ENCODE measurements at regions not wholly inside any gene's neighbourhood (a gene's known extent, or its start where the extent isn't known, plus 50 kb on each side); places are given as distances from the start of the nearest gene placed in this dataset.
"Not testable (repeated sequence)": the region's sequence is repeated elsewhere in the genome, so short reads cannot be mapped to it uniquely, and the experiment has no call there.

DNA sequence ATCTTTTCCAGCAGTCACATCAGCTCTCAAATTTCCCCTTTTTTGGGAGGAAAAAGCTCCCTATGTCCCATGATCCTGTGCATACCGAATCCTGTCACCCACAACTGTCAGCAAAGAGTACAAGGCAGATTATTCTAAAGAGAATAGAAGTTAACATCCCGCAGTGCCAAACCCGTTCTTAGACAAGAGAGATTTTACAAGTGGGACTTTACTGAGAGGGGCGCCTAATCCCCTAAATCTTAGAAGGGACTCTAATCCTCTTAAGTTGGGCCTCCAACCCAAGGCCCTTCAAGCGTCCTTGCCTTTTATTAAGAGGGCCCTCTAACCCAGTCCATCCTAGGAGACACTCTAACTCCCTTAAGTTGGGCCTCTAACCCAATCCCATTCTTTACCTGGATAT, 193.9 kb downstream of the CPXCR1 start:
- no peaks in the 10 kb centered on the region for H3K36me3 ChIP-seq
- H3K9me3 ChIP-seq = no peaks in the 10 kb centered on the region
- no peaks in the 10 kb centered on the region for H3K27me3 ChIP-seq
- intact Hi-C loops (cut with DNase I; ENCODE audit: low total_unique reads) = no loop called here
- H3K4me3 ChIP-seq = no peak overlapping the region
- no peaks in the 10 kb centered on the region for H3K4me1 ChIP-seq
- TF ChIP-seq, protein P1, sequence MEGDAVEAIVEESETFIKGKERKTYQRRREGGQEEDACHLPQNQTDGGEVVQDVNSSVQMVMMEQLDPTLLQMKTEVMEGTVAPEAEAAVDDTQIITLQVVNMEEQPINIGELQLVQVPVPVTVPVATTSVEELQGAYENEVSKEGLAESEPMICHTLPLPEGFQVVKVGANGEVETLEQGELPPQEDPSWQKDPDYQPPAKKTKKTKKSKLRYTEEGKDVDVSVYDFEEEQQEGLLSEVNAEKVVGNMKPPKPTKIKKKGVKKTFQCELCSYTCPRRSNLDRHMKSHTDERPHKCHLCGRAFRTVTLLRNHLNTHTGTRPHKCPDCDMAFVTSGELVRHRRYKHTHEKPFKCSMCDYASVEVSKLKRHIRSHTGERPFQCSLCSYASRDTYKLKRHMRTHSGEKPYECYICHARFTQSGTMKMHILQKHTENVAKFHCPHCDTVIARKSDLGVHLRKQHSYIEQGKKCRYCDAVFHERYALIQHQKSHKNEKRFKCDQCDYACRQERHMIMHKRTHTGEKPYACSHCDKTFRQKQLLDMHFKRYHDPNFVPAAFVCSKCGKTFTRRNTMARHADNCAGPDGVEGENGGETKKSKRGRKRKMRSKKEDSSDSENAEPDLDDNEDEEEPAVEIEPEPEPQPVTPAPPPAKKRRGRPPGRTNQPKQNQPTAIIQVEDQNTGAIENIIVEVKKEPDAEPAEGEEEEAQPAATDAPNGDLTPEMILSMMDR (IDR thresholded peaks at IDR 0.05) = no peak
- TF ChIP-seq POLR2AphosphoS5 (IDR thresholded peaks at IDR 0.05) (no peak), POLR2A (IDR thresholded peaks at IDR 0.05) (no peak), EP300 (IDR thresholded peaks at IDR 0.05) (no peak)
- no peak overlapping the region for H3K27ac ChIP-seq
- DNase-seq = no peak
- 74 to 90% (median 84%) methylated on average over 4 to 5 of the region's 5 CpGs for WGBS, 5 donors

DNA sequence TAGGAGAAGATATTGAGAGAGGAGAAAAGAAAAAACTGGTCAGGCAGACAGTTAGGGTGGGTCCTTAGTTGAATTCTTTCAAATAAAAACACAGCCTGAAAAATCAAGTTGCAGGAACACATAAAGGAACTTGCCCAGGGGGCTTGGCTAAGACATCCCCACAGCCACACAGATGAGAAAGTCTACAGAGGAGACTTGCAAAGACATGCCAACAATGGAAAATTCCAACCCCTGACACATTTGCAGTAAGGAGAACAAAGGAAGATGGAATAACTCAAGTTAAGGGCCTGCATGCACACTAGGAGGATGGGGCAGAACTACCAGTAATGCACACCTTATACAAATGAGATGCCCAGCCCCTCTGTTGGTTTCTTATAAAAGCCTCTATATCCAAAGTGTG, 197.6 kb downstream of the CPXCR1 start:
- TF ChIP-seq POLR2A (IDR thresholded peaks at IDR 0.05) = no peak
- TF ChIP-seq POLR2AphosphoS5 (IDR thresholded peaks at IDR 0.05) = no peak
- no peak for TF ChIP-seq EP300 (IDR thresholded peaks at IDR 0.05)
- TF ChIP-seq, protein P1 (IDR thresholded peaks at IDR 0.05) = no peak
- no peaks in the 10 kb centered on the region for H3K4me1 ChIP-seq
- H3K27ac ChIP-seq = no peak overlapping the region
- DNase-seq = no peak
- H3K4me3 ChIP-seq = no peak overlapping the region
- H3K27me3 ChIP-seq = no peaks in the 10 kb centered on the region
- no peaks in the 10 kb centered on the region for H3K36me3 ChIP-seq
- intact Hi-C loops (cut with DNase I; ENCODE audit: low total_unique reads) = no loop called here
- H3K9me3 ChIP-seq = no peaks in the 10 kb centered on the region

DNA sequence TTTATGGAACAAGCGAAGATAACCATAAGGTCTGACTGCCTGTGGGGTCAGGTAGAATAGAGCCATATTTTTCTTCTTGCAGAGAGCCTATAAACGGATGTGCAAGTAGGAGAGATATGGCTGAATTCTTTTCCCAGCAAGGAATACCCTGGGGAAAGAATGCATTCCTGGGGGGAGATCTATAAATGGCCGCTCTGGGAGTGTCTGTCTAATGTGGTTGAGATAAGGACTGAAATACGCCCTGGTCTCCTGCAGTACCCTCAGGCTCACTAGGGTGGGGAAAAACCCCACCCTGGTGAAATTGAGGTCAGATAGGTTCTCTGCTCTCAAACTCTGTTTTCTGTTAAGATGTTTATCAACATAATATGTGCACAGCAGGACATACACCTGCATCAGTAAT, 209.0 kb downstream of the CPXCR1 start:
- intact Hi-C loops (cut with DNase I; ENCODE audit: low total_unique reads) = not testable (repeated sequence)
- H3K9me3 ChIP-seq = peaks cover 0 to 13% (median 5%) of the 10 kb centered on the region in 4 donors
- 82 to 94% (median 89%) methylated on average over 4 of the region's 4 CpGs for WGBS, 5 donors

DNA sequence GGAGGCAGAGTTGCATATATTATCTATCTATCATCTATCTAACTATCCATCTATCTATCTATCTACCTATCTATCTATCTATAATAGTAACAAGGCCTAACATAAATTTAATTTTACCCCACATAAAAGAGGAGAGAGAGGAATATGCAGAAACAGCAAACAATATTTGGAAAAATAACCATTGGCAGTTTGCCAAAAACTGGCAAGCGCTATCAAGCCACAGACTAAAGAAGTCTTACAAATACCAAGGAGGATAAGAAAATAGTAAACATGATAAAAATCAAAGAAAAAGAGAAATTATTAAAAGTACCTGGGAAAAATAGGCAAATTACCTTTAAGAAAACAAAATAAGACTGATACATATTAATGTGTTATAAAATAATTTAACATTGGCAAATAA, 230.8 kb downstream of the CPXCR1 start:
- Histone ChIP-seq H3K4me3 (no peak overlapping the region), H3K36me3 (no peaks in the 10 kb centered on the region), H3K27ac (no peak overlapping the region), H3K27me3 (peaks cover 0 to 4% (median 0%) of the 10 kb centered on the region in 3 donors), H3K4me1 (no peaks in the 10 kb centered on the region), H3K9me3 (no peaks in the 10 kb centered on the region)
- intact Hi-C loops (cut with DNase I; ENCODE audit: low total_unique reads) = no loop called here
- TF ChIP-seq POLR2A (IDR thresholded peaks at IDR 0.05) (no peak), POLR2AphosphoS5 (IDR thresholded peaks at IDR 0.05) (no peak)
- 29 to 56% (median 37%) methylated on average over 1 of the region's 1 CpG for WGBS, 5 donors
- DNase-seq = no peak

More for the DNA sequence above, 209.0 kb downstream of the CPXCR1 start:
- not testable (repeated sequence) for H3K4me3 ChIP-seq, H3K4me1 ChIP-seq, H3K27ac ChIP-seq, H3K27me3 ChIP-seq, DNase-seq, H3K36me3 ChIP-seq

DNA sequence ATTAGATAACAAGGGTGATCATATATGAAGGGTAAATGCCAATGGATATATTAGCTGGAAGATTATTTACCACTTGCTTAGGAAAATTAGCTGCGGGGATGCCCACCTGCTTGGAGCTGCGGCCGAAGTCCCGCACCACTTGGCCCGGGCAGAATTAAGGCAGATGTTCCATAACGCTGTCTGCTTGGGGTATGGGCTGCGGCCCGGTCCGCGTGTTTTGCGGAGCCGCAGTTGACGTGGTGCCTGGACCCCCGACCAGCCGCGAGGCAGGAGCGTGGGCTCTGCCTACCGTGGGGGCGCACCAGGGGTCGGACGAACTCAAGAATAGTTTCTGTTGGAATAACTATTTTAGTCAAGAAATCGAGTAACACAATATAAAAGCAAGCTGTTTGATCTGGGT, 235.2 kb downstream of the CPXCR1 start:
- no peaks in the 10 kb centered on the region for H3K36me3 ChIP-seq
- H3K27ac ChIP-seq = no peak overlapping the region
- peaks cover 0 to 4% (median 0%) of the 10 kb centered on the region in 3 donors for H3K27me3 ChIP-seq
- no peak for DNase-seq
- TF ChIP-seq EP300 (IDR thresholded peaks at IDR 0.05) (no peak), POLR2AphosphoS5 (IDR thresholded peaks at IDR 0.05) (no peak), POLR2A (IDR thresholded peaks at IDR 0.05) (no peak)
- TF ChIP-seq, protein P1 (IDR thresholded peaks at IDR 0.05) = no peak
- H3K9me3 ChIP-seq = no peaks in the 10 kb centered on the region
- H3K4me3 ChIP-seq = no peak overlapping the region
- WGBS, 5 donors = 88 to 95% (median 91%) methylated on average over 18 to 22 of the region's 22 CpGs
- no peaks in the 10 kb centered on the region for H3K4me1 ChIP-seq
- intact Hi-C loops (cut with DNase I; ENCODE audit: low total_unique reads) = no loop called here

Measured in stomach (tissue), 8 donors.